ENCODE measurements at regions not wholly inside any gene's neighbourhood (a gene's known extent, or its start where the extent isn't known, plus 50 kb on each side); places are given as distances from the start of the nearest gene placed in this dataset.

GRCh38 chr20:10848810-10849370, 175.1 kb upstream of the JAG1 start:
- Histone ChIP-seq H4K20me1 (ENCODE audit: insufficient read depth, low read depth, low read length) (no peaks in the 10 kb centered on the region), H3K27me3 (ENCODE audit: low read length) (no peaks in the 10 kb centered on the region), H3K27ac (ENCODE audit: low read length) (no peak overlapping the region), H3K9ac (ENCODE audit: low read length) (no peak overlapping the region), H3K9me2 (replicated peaks; ENCODE audit: insufficient read depth, low read length) (no peaks in the 10 kb centered on the region), H3K79me2 (ENCODE audit: low read length) (no peaks in the 10 kb centered on the region), H3K4me3 (ENCODE audit: low read length) (no peak overlapping the region), H3K4me1 (ENCODE audit: low read length) (no peaks in the 10 kb centered on the region), H3K36me3 (ENCODE audit: insufficient read depth, low read length) (no peaks in the 10 kb centered on the region), H3K4me2 (ENCODE audit: low read depth, low read length, poor library complexity, severe bottlenecking) (no peak overlapping the region), H2AFZ (ENCODE audit: low read length) (no peak overlapping the region), H3K9me3 (ENCODE audit: low read length) (no peaks in the 10 kb centered on the region)
- no peak for DNase-seq

GRCh38 chr20:10853176-10853575, 179.4 kb upstream of the JAG1 start:
- Histone ChIP-seq H2AFZ (ENCODE audit: low read length) (no peak overlapping the region), H4K20me1 (ENCODE audit: insufficient read depth, low read depth, low read length) (no peaks in the 10 kb centered on the region), H3K4me3 (ENCODE audit: low read length) (no peak overlapping the region), H3K4me1 (ENCODE audit: low read length) (no peaks in the 10 kb centered on the region), H3K9ac (ENCODE audit: low read length) (no peak overlapping the region), H3K9me2 (replicated peaks; ENCODE audit: insufficient read depth, low read length) (no peaks in the 10 kb centered on the region), H3K79me2 (ENCODE audit: low read length) (no peaks in the 10 kb centered on the region), H3K4me2 (ENCODE audit: low read depth, low read length, poor library complexity, severe bottlenecking) (no peak overlapping the region), H3K27ac (ENCODE audit: low read length) (no peak overlapping the region), H3K27me3 (ENCODE audit: low read length) (0 out of 2 replicates have a peak, but pooled peaks cover 2% of the 10 kb centered on the region), H3K36me3 (ENCODE audit: insufficient read depth, low read length) (no peaks in the 10 kb centered on the region), H3K9me3 (ENCODE audit: low read length) (no peaks in the 10 kb centered on the region)
- no peak for DNase-seq

GRCh38 chr20:10853731-10854130, 179.9 kb upstream of the JAG1 start:
- H3K4me2 ChIP-seq (ENCODE audit: low read depth, low read length, poor library complexity, severe bottlenecking), result no peak overlapping the region
- no peaks in the 10 kb centered on the region for H3K79me2 ChIP-seq (ENCODE audit: low read length)
- H3K9ac ChIP-seq (ENCODE audit: low read length), result no peak overlapping the region
- H2AFZ ChIP-seq (ENCODE audit: low read length), result no peak overlapping the region
- no peaks in the 10 kb centered on the region for H3K9me2 ChIP-seq (replicated peaks; ENCODE audit: insufficient read depth, low read length)
- 0 out of 2 replicates have a peak, but pooled peaks cover 2% of the 10 kb centered on the region for H3K27me3 ChIP-seq (ENCODE audit: low read length)
- no peaks in the 10 kb centered on the region for H3K4me1 ChIP-seq (ENCODE audit: low read length)
- no peaks in the 10 kb centered on the region for H4K20me1 ChIP-seq (ENCODE audit: insufficient read depth, low read depth, low read length)
- H3K9me3 ChIP-seq (ENCODE audit: low read length), result no peaks in the 10 kb centered on the region
- H3K27ac ChIP-seq (ENCODE audit: low read length), result no peak overlapping the region
- DNase-seq, result no peak
- H3K4me3 ChIP-seq (ENCODE audit: low read length), result no peak overlapping the region
- H3K36me3 ChIP-seq (ENCODE audit: insufficient read depth, low read length), result no peaks in the 10 kb centered on the region

GRCh38 chr20:10854976-10855375, 181.2 kb upstream of the JAG1 start:
- Histone ChIP-seq H3K27ac (ENCODE audit: low read length) (no peak overlapping the region), H3K9me3 (ENCODE audit: low read length) (no peaks in the 10 kb centered on the region), H2AFZ (ENCODE audit: low read length) (no peak overlapping the region), H3K9ac (ENCODE audit: low read length) (no peak overlapping the region), H3K36me3 (ENCODE audit: insufficient read depth, low read length) (no peaks in the 10 kb centered on the region), H3K79me2 (ENCODE audit: low read length) (no peaks in the 10 kb centered on the region), H3K4me2 (ENCODE audit: low read depth, low read length, poor library complexity, severe bottlenecking) (no peak overlapping the region), H3K4me1 (ENCODE audit: low read length) (no peaks in the 10 kb centered on the region), H3K27me3 (ENCODE audit: low read length) (0 out of 2 replicates have a peak, but pooled peaks cover 2% of the 10 kb centered on the region), H3K9me2 (replicated peaks; ENCODE audit: insufficient read depth, low read length) (no peaks in the 10 kb centered on the region), H3K4me3 (ENCODE audit: low read length) (no peak overlapping the region), H4K20me1 (ENCODE audit: insufficient read depth, low read depth, low read length) (no peaks in the 10 kb centered on the region)
- DNase-seq, result no peak

GRCh38 chr20:10855778-10856177, 182.0 kb upstream of the JAG1 start:
- no peak overlapping the region for H3K4me3 ChIP-seq (ENCODE audit: low read length)
- H4K20me1 ChIP-seq (ENCODE audit: insufficient read depth, low read depth, low read length), result no peaks in the 10 kb centered on the region

GRCh38 chr20:10856237-10857015, 182.6 kb upstream of the JAG1 start:
- H4K20me1 ChIP-seq (ENCODE audit: insufficient read depth, low read depth, low read length), result no peaks in the 10 kb centered on the region
- H3K4me3 ChIP-seq (ENCODE audit: low read length), result no peak overlapping the region
- H3K27ac ChIP-seq (ENCODE audit: low read length), result no peak overlapping the region
- H3K4me2 ChIP-seq (ENCODE audit: low read depth, low read length, poor library complexity, severe bottlenecking), result no peak overlapping the region
- H3K9ac ChIP-seq (ENCODE audit: low read length), result no peak overlapping the region
- no peaks in the 10 kb centered on the region for H3K79me2 ChIP-seq (ENCODE audit: low read length)
- no peak overlapping the region for H2AFZ ChIP-seq (ENCODE audit: low read length)
- H3K9me2 ChIP-seq (replicated peaks; ENCODE audit: insufficient read depth, low read length), result no peaks in the 10 kb centered on the region
- DNase-seq, result no peak
- H3K9me3 ChIP-seq (ENCODE audit: low read length), result no peaks in the 10 kb centered on the region
- no peaks in the 10 kb centered on the region for H3K4me1 ChIP-seq (ENCODE audit: low read length)
- H3K27me3 ChIP-seq (ENCODE audit: low read length), result 0 out of 2 replicates have a peak, but pooled peaks cover 2% of the 10 kb centered on the region
- H3K36me3 ChIP-seq (ENCODE audit: insufficient read depth, low read length), result no peaks in the 10 kb centered on the region

More at GRCh38 chr20:10855778-10856177, 182.0 kb upstream of the JAG1 start:
- Histone ChIP-seq H3K9me3 (ENCODE audit: low read length) (no peaks in the 10 kb centered on the region), H3K4me2 (ENCODE audit: low read depth, low read length, poor library complexity, severe bottlenecking) (no peak overlapping the region), H3K36me3 (ENCODE audit: insufficient read depth, low read length) (no peaks in the 10 kb centered on the region), H3K9ac (ENCODE audit: low read length) (no peak overlapping the region), H3K79me2 (ENCODE audit: low read length) (no peaks in the 10 kb centered on the region), H3K27me3 (ENCODE audit: low read length) (0 out of 2 replicates have a peak, but pooled peaks cover 2% of the 10 kb centered on the region), H2AFZ (ENCODE audit: low read length) (no peak overlapping the region), H3K4me1 (ENCODE audit: low read length) (no peaks in the 10 kb centered on the region), H3K9me2 (replicated peaks; ENCODE audit: insufficient read depth, low read length) (no peaks in the 10 kb centered on the region), H3K27ac (ENCODE audit: low read length) (no peak overlapping the region)
- no peak for DNase-seq

GRCh38 chr20:10857352-10858070, 183.7 kb upstream of the JAG1 start:
- Histone ChIP-seq H3K27me3 (ENCODE audit: low read length) (peaks cover 2% of the 10 kb centered on the region; the same call in 1 of the 2 replicates), H3K9me3 (ENCODE audit: low read length) (no peaks in the 10 kb centered on the region), H4K20me1 (ENCODE audit: insufficient read depth, low read depth, low read length) (no peaks in the 10 kb centered on the region), H3K4me3 (ENCODE audit: low read length) (no peak overlapping the region), H3K36me3 (ENCODE audit: insufficient read depth, low read length) (no peaks in the 10 kb centered on the region), H3K4me1 (ENCODE audit: low read length) (no peaks in the 10 kb centered on the region), H3K27ac (ENCODE audit: low read length) (no peak overlapping the region), H3K9ac (ENCODE audit: low read length) (no peak overlapping the region), H3K4me2 (ENCODE audit: low read depth, low read length, poor library complexity, severe bottlenecking) (no peak overlapping the region), H2AFZ (ENCODE audit: low read length) (no peak overlapping the region), H3K79me2 (ENCODE audit: low read length) (no peaks in the 10 kb centered on the region), H3K9me2 (replicated peaks; ENCODE audit: insufficient read depth, low read length) (no peaks in the 10 kb centered on the region)
- no peak for DNase-seq

- Histone ChIP-seq H4K20me1 (ENCODE audit: insufficient read depth, low read depth, low read length) (no peaks in the 10 kb centered on the region), H3K9me3 (ENCODE audit: low read length) (no peaks in the 10 kb centered on the region), H3K9me2 (replicated peaks; ENCODE audit: insufficient read depth, low read length) (no peaks in the 10 kb centered on the region), H3K27ac (ENCODE audit: low read length) (no peak overlapping the region), H3K9ac (ENCODE audit: low read length) (no peak overlapping the region), H3K36me3 (ENCODE audit: insufficient read depth, low read length) (no peaks in the 10 kb centered on the region), H3K4me2 (ENCODE audit: low read depth, low read length, poor library complexity, severe bottlenecking) (no peak overlapping the region), H3K4me3 (ENCODE audit: low read length) (no peak overlapping the region), H3K27me3 (ENCODE audit: low read length) (no peaks in the 10 kb centered on the region; the same call in 1 of the 2 replicates), H3K4me1 (ENCODE audit: low read length) (no peaks in the 10 kb centered on the region), H2AFZ (ENCODE audit: low read length) (no peak overlapping the region), H3K79me2 (ENCODE audit: low read length) (no peaks in the 10 kb centered on the region)
- no peak for DNase-seq
These were observed 187.3 kb upstream of the JAG1 start for GRCh38 chr20:10861090-10861489.
